Heart right ventricle (tissue), 16 donors: ENCODE measurements at regions not wholly inside any gene's neighbourhood (a gene's known extent, or its start where the extent isn't known, plus 50 kb on each side); places are given as distances from the start of the nearest gene placed in this dataset.
"Not testable (repeated sequence)": the region's sequence is repeated elsewhere in the genome, so short reads cannot be mapped to it uniquely, and the experiment has no call there.

ENCODE experiments used
- ATAC-seq, 8 donors: fragments of 200-7000 bp; cut with Tn5 transposase; one replicate each; pipeline ENCODE4 v1.9.1; 2020; ENCODE audit warnings: mild to moderate bottlenecking in 8 of 8, moderate library complexity in 8 of 8, moderate number of reproducible peaks in 1 of 8
- DNase-seq, 2 donors: peaks; one replicate each; pipeline ENCODE4 v3.0.0-alpha.2; 2020
- H3K27ac ChIP-seq, 10 donors: fragments of 200-600 bp; sonication (generic) in 2 of 10; one replicate each; pipeline versions ENCODE4 v1.5.0 to v1.8.0; 2020 to 2022; ENCODE audit warnings: mild to moderate bottlenecking in 3 of 10
- H3K27me3 ChIP-seq, 7 donors: fragments of 200-600 bp; one replicate each; pipeline ENCODE4 v1.8.0; 2021 to 2022; ENCODE audit warnings: mild to moderate bottlenecking in 2 of 7
- H3K36me3 ChIP-seq, 9 donors: fragments of 200-600 bp; sonication (generic) in 1 of 9; one replicate each; pipeline versions ENCODE4 v1.5.0 to v1.8.0; 2020 to 2022; ENCODE audit warnings: mild to moderate bottlenecking in 2 of 9
- H3K4me1 ChIP-seq, 9 donors: fragments of 200-600 bp; sonication (generic) in 1 of 9; one replicate each; pipeline versions ENCODE4 v1.5.0 to v1.8.0; 2020 to 2022; ENCODE audit warnings: mild to moderate bottlenecking in 4 of 9
- H3K4me3 ChIP-seq, 10 donors: fragments of 200-600 bp; sonication (generic) in 2 of 10; one replicate each; pipeline versions ENCODE4 v1.5.0 to v1.8.0; 2020 to 2022; ENCODE audit warnings: mild to moderate bottlenecking in 7 of 10, moderate library complexity in 2 of 10
- H3K9me3 ChIP-seq, 11 donors: fragments of 200-600 bp in 10 of 11; sonication (generic) in 2 of 11; one replicate each; pipeline versions ENCODE4 v1.5.0 to v1.8.0; 2013 to 2022; ENCODE audit warnings: mild to moderate bottlenecking in 2 of 11, control low read depth in 1 of 11, moderate library complexity in 1 of 11
- WGBS, 2 donors: extraction: QIAGEN DNeasy Blood & Tissue Kit; methylation state at CpG; one replicate each; pipeline ENCODE4 v1.1.7; 2013; ENCODE audit warnings: inconsistent platforms in 1 of 2; 5-methylcytosine and 5-hydroxymethylcytosine counted together
- intact Hi-C, 10 donors: fragments of 100-400 bp; cut with DNase I; formaldehyde crosslinking; loops; one replicate each; pipeline versions ENCODE4 v1.11.1 to v1.14.2; 2022
- TF ChIP-seq, protein P1 (sequence below), 9 donors: fragments of 200-600 bp; sonication (generic) in 2 of 9; IDR thresholded peaks; one replicate each; pipeline versions ENCODE4 v1.5.0 to v1.8.0; 2021 to 2022; ENCODE audit warnings: antibody characterized with exemption in 9 of 9, mild to moderate bottlenecking in 5 of 9, moderate library complexity in 1 of 9
- donor health status: Arrhythmogenic right ventricular cardiomyopathy.
- donor health status: ischemic (EF 13 %, LVEDD 7.1; RV severe dilation, severe dysfunction).
- donor health status: healthy with polysubstance abuse.
- donor health status: DM: no; HTN: yes; CAD: no.
- donor health status: DM: no; HTN: no; CAD: no.
- donor health status: ischemic (EF 25% LVEDD 6.9; RV normal size, moderate dysfunction).
- donor health status: ischemic (EF 25% LVEDD 5.7; RV mildly dilated, moderate dysfunction).
- donor health status: healthy.
- donor health status: DM: yes; HTN: yes; CAD: no.
- donor health status: Ischemic cardiomyopathy.
- donor health status: ischemic (EF 35%, LVEDD 5.7; RV mildly dilated, moderate dysfunction).
- donor health status: nonischemic (EF 11% LVEDD 7.7; RV severe dilation, severe dysfunction).
- donor health status: DM: yes; HTN: yes; CAD: no.
- donor health status: PGD.
- donor health status: ischemic (EF 29% LVEDD 5.4; RV normal size, mild dysfunction).
- donor health status: nonischemic (EF 23%, LVEDD 6.1; RV moderate dilation, normal function).

DNA sequence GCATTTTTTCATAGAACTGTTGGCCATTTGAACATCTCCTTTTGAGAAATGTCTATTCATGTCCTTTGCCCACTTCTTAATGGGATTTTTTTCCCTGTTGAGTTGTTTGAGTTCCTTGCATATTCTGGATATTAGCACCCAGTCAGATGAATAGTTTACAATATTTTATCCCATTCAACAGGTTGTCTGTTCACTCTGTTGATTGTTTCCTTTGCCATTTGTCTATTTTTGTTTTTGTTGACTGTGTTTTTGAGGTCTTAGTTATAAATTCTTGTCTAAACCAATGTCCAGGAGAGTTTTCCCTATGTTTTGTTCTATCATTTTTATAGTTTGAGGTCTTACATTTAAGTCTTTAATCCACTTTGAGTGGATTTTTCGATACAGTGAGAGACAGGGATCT lies 139.0 kb upstream of the TNPO1 start:
- intact Hi-C loops, result no loop called here
- 74 to 75% methylated on average over 1 of the region's 1 CpG for WGBS, 2 donors
- ATAC-seq (no peak), DNase-seq (no peak)
- Histone ChIP-seq H3K9me3 (peaks cover 0 to 25% (median 0%) of the 10 kb centered on the region in 11 donors), H3K36me3 (no peaks in the 10 kb centered on the region), H3K4me3 (no peak overlapping the region), H3K27me3 (peaks cover 0 to 6% (median 0%) of the 10 kb centered on the region in 7 donors), H3K27ac (no peak overlapping the region), H3K4me1 (no peaks in the 10 kb centered on the region)
- TF ChIP-seq, protein P1, sequence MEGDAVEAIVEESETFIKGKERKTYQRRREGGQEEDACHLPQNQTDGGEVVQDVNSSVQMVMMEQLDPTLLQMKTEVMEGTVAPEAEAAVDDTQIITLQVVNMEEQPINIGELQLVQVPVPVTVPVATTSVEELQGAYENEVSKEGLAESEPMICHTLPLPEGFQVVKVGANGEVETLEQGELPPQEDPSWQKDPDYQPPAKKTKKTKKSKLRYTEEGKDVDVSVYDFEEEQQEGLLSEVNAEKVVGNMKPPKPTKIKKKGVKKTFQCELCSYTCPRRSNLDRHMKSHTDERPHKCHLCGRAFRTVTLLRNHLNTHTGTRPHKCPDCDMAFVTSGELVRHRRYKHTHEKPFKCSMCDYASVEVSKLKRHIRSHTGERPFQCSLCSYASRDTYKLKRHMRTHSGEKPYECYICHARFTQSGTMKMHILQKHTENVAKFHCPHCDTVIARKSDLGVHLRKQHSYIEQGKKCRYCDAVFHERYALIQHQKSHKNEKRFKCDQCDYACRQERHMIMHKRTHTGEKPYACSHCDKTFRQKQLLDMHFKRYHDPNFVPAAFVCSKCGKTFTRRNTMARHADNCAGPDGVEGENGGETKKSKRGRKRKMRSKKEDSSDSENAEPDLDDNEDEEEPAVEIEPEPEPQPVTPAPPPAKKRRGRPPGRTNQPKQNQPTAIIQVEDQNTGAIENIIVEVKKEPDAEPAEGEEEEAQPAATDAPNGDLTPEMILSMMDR (IDR thresholded peaks at IDR 0.05), result no peak

DNA sequence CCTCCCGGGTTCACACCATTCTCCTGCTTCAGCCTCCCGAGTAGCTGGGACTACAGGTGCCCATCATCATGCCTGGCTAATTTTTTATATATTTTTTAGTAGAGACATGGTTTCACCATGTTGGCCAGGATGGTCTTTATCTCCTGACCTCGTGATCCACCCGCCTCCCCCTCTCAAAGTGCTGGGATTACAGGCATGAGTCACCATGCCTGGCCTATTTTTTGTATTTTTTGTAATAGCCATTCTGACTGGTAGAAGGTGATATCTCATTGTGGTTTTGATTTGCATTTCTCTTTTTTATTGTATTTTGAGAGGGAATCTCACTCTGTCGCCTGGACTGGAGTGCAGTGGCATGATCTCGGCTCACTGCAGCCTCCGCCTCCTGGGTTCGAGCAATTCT lies 139.6 kb upstream of the TNPO1 start:
- WGBS, 2 donors, result 87 to 89% methylated on average over 8 of the region's 8 CpGs
- intact Hi-C loops, H3K4me3 ChIP-seq, DNase-seq, H3K27me3 ChIP-seq, H3K4me1 ChIP-seq, H3K27ac ChIP-seq, H3K36me3 ChIP-seq, ATAC-seq: not testable (repeated sequence)
- peaks cover 0 to 22% (median 0%) of the 10 kb centered on the region in 11 donors for H3K9me3 ChIP-seq

DNA sequence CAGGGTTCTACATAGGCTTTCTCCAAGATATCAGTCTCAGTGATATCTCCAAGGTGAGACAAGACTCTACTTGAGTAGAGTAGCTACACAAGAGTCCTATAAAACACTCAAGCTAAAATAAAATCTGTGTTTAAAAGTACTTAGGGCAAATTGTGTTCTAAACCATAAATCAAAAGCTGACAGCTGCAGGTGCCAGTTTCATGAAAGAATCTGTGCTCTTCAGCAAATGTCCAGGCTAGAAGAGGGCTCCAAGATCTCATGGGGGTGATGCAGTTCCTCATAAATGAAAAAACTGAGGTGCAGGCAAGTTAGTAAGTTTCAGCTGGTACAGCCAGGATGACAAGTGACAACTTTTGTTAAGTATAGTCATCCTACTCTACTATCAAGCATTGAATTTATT lies 142.8 kb upstream of the TNPO1 start:
- Histone ChIP-seq H3K4me3 (no peak overlapping the region), H3K9me3 (peaks cover 0 to 22% (median 0%) of the 10 kb centered on the region in 11 donors), H3K4me1 (no peaks in the 10 kb centered on the region), H3K36me3 (no peaks in the 10 kb centered on the region), H3K27ac (no peak overlapping the region), H3K27me3 (no peaks in the 10 kb centered on the region)
- DNase-seq, result no peak
- intact Hi-C loops, result no loop called here
- no peak for ATAC-seq
- TF ChIP-seq, protein P1 (IDR thresholded peaks at IDR 0.05), result no peak

DNA sequence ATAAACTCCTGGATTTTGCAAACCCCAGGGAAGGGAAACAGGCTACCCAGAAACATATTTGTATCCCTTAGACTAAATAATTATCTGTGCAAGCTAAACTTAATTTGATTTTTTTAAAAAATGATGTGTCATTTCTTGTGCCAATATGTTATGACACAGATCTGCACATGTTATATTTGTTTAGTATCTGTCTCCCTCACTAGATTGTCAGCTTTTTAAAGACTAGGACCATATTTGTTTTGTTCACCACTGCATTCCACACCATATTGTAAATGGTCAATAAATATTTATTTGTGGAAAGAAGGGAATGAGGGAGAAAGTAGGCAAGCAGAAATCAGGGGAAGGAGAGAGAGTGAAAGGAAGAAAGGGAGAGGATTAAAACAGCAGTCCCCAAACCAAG lies 143.3 kb upstream of the TNPO1 start:
- no peak overlapping the region for H3K4me3 ChIP-seq
- H3K36me3 ChIP-seq, result no peaks in the 10 kb centered on the region
- ATAC-seq, result no peak
- TF ChIP-seq, protein P1 (IDR thresholded peaks at IDR 0.05), result no peak
- H3K27ac ChIP-seq, result no peak overlapping the region
- no peaks in the 10 kb centered on the region for H3K4me1 ChIP-seq
- H3K27me3 ChIP-seq, result no peaks in the 10 kb centered on the region
- no peak for DNase-seq
- intact Hi-C loops, result no loop called here
- peaks cover 0 to 22% (median under 1%) of the 10 kb centered on the region in 11 donors for H3K9me3 ChIP-seq

DNA sequence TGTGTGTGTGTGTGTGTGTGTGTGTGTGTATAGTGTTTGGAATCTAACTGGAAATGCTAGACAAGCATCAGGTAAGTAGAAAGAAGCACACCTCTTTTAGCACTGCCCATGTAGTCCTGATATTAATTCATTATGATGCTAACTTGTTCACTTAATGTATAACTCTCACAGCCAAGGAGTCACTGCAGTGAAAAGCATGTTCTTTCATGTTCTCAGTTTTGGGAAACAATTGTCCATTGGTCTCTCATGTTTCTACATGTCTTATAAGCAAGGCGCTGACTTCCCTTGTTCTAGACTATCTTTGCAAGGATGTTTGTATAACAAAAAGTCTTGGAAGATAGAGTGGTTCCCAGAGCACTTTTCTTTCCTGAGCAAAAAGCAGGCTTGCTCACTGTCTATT lies 148.8 kb upstream of the TNPO1 start:
- no peaks in the 10 kb centered on the region for H3K36me3 ChIP-seq
- H3K4me1 ChIP-seq, result no peaks in the 10 kb centered on the region
- TF ChIP-seq, protein P1 (IDR thresholded peaks at IDR 0.05), result no peak
- intact Hi-C loops, result no loop called here
- no peak for ATAC-seq
- H3K27me3 ChIP-seq, result peaks cover 0 to 5% (median 0%) of the 10 kb centered on the region in 7 donors
- no peak overlapping the region for H3K4me3 ChIP-seq
- H3K9me3 ChIP-seq, result peaks cover 0 to 2% (median 0%) of the 10 kb centered on the region in 11 donors
- no peak overlapping the region for H3K27ac ChIP-seq
- WGBS, 2 donors, result 83 to 86% methylated on average over 1 of the region's 1 CpG
- DNase-seq, result no peak
